GM10266 (cell line): ENCODE measurements at regions not wholly inside any gene's neighbourhood (a gene's known extent, or its start where the extent isn't known, plus 50 kb on each side); places are given as distances from the start of the nearest gene placed in this dataset.

ENCODE experiments used
- DNase-seq: peaks from one replicate; pipeline ENCODE4 v3.0.0; 2012; ENCODE audit errors: extremely low spot score
- TF ChIP-seq, protein P1 (sequence below): IDR thresholded peaks from 2 replicates; pipeline ENCODE4 v1.5.1; 2012; ENCODE audit warnings: mild to moderate bottlenecking, low read depth; ENCODE audit not compliant: control insufficient read depth, insufficient read depth; ENCODE audit errors: missing control alignments

GRCh38 chr6:40323881-40324634 lies 263.1 kb downstream of the LRFN2 start:
- TF ChIP-seq, protein P1, sequence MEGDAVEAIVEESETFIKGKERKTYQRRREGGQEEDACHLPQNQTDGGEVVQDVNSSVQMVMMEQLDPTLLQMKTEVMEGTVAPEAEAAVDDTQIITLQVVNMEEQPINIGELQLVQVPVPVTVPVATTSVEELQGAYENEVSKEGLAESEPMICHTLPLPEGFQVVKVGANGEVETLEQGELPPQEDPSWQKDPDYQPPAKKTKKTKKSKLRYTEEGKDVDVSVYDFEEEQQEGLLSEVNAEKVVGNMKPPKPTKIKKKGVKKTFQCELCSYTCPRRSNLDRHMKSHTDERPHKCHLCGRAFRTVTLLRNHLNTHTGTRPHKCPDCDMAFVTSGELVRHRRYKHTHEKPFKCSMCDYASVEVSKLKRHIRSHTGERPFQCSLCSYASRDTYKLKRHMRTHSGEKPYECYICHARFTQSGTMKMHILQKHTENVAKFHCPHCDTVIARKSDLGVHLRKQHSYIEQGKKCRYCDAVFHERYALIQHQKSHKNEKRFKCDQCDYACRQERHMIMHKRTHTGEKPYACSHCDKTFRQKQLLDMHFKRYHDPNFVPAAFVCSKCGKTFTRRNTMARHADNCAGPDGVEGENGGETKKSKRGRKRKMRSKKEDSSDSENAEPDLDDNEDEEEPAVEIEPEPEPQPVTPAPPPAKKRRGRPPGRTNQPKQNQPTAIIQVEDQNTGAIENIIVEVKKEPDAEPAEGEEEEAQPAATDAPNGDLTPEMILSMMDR: no peak

GRCh38 chr6:40322336-40322735 lies 264.8 kb downstream of the LRFN2 start:
- TF ChIP-seq, protein P1: no peak
- no peak for DNase-seq

More at GRCh38 chr6:40323881-40324634, 263.1 kb downstream of the LRFN2 start:
- no peak for DNase-seq

- DNase-seq: no peak
- TF ChIP-seq, protein P1: no peak
Measured at GRCh38 chr6:40321616-40322015, 265.5 kb downstream of the LRFN2 start.

GRCh38 chr6:40320947-40321346 lies 266.2 kb downstream of the LRFN2 start:
- TF ChIP-seq, protein P1: no peak
- no peak for DNase-seq

GRCh38 chr6:40320441-40320840 lies 266.7 kb downstream of the LRFN2 start:
- TF ChIP-seq, protein P1: no peak
- DNase-seq: no peak

DNA sequence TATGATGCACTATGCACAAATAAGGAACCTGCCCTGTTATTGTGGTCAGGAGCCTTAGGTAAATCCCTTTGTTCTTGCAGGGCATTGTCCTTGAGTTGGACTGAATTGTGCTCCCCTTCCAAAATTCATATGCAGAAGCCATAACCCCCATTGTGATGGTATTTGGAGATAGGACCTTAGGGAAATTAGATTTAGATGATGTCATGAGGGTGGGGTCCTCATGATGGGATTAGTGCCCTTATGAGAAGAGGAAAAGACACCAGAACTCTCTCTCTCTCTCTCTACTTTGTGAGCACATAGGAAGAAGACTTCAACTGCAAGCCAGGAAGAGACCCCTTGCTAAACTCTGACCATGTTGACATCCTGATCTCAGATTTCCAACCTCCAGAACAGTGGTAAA lies 268.0 kb downstream of the LRFN2 start:
- TF ChIP-seq, protein P1: no peak
- no peak for DNase-seq

DNA sequence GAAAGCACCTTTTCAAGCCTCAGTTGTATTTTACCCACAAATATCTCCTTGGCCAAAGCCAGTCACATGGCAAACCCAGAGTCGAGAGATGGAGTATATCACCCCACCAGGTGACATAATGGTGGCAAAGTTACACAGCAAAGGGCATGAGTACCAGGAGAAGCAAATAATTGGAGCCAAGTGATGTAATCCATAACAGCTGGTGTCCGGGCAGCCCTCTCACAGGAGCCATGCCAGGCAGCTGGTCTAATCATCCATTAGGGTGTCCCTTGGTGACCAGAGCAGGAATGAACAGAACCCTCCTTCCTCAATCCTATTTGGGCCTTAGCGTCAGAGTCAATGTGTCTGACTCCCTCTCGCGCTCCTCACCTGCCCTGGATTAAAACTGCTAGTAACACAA lies 272.1 kb downstream of the LRFN2 start:
- no peak for DNase-seq
- TF ChIP-seq, protein P1: no peak
